Fibroblast of the aortic adventitia (primary cell): ENCODE measurements at regions not wholly inside any gene's neighbourhood (a gene's known extent, or its start where the extent isn't known, plus 50 kb on each side); places are given as distances from the start of the nearest gene placed in this dataset.

Experiments
- DNase-seq: peaks from one replicate; pipeline ENCODE4 v3.0.0-alpha.2; 2010; ENCODE audit warnings: low read depth
- H3K4me3 ChIP-seq: 2 replicates; pipeline ENCODE4 v1.5.1; 2011; ENCODE audit warnings: low read depth, mild to moderate bottlenecking, control low read depth, low read length, moderate library complexity
- CTCF ChIP-seq: IDR thresholded peaks from 2 replicates; pipeline ENCODE4 v1.5.1; 2011; ENCODE audit warnings: mild to moderate bottlenecking, low read length, control low read depth, inconsistent platforms; ENCODE audit not compliant: insufficient read depth

DNA sequence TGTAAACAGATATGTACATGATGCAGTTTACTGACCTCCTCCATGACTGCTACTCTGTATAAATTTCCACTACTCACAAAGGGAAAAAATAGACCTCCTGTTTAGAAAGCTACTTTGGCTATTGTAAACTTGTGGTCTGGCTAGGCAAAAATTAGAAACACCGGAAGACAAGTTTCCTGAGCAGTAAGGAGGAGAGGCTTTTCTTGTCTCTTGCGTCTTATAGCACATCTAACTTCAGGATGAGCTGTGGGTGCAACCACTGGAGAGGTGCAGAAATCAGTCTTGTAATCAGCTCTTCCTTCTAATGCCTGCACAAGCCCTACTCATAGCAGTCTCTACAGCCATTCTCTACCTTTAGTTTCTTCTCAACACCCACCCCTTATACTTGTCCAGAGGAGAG is 296.5 kb upstream of the SLC35B3 start:
- DNase-seq, result no peak
- H3K4me3 ChIP-seq, result no peak overlapping the region
- no peak for TF ChIP-seq CTCF

DNA sequence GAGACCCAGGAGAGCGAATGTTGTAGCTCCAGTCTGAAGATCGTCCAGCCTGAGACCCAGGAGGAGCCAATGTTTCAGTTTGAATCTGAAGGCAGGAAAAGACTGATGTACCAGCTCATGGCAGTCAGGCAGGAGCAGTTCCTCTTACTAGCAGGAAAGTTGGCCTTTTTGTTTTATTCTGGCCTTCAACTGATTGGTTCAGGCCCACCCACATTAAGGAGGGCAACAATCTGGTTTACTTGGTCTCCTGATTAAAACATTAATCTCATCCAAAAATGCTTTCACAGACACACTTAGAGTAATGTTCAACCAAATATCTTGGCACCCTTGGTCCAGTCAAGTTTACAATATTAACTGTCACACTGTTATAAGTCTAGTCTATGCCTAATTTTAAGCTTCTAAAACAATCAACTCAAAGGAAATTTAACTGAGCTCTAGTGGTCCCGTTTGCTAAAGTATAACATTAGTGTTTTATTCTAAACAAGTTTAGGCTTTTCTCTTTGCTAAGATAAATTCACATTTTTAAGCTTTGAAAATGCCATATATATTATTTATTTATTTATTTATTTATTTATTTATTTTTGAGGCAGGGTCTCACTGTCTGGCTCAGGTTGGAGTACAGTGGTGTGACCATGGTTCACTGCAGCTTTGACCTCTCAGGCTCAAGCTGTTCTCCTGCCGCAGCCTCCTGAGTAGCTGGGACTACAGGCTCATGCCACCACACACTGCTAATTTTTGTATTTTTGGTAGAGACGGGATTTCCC is 275.5 kb upstream of the SLC35B3 start:
- TF ChIP-seq CTCF, result no peak
- no peak for DNase-seq

DNA sequence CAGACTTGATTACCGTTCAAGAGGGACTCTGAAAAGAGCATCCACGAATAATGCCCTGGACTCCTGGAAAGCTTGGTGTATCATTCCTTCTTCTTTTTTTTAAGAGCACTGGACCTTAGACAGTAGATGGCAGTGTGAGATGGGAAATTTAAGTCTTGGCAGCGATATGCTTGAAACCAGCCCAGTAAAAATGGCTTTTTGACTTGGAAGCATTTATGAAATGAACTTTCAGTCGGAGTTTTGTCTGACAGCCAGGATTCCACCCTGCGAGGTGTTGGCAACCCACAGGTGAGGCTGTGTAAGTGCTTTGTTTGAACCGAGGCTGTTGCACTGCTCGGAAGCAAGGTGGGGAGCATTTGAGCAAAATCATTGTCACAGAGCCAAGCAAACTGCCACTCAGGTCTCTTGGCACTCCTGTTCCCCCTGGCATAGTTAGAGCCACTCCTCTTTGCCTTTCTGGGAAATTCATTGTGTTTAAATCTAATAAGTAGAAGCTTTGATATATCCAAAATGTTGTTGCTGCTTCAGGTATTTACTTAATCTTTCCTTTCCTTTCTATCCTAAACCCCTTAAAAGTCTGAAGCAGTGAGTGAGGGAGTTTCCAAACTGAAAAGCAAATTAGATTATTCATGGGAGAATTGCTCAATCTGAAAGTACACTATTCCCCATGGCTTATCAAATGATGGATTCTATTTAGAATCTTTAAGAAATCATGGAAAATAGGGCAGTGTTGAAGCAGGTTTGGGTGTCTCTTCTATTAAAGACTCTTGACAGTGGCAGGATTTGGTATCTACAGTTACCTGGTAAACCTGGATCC is 272.8 kb upstream of the SLC35B3 start:
- no peak for TF ChIP-seq CTCF
- no peak for DNase-seq
- no peak overlapping the region for H3K4me3 ChIP-seq

More for the DNA sequence above, 275.5 kb upstream of the SLC35B3 start:
- no peak overlapping the region for H3K4me3 ChIP-seq

GRCh38 chr6:8707369-8707768 is 272.0 kb upstream of the SLC35B3 start:
- no peak for DNase-seq
- no peak for TF ChIP-seq CTCF
- no peak overlapping the region for H3K4me3 ChIP-seq

- H3K4me3 ChIP-seq, result no peak overlapping the region
- no peak for TF ChIP-seq CTCF
- no peak for DNase-seq
Measured at GRCh38 chr6:8705435-8706020, 270.2 kb upstream of the SLC35B3 start.

DNA sequence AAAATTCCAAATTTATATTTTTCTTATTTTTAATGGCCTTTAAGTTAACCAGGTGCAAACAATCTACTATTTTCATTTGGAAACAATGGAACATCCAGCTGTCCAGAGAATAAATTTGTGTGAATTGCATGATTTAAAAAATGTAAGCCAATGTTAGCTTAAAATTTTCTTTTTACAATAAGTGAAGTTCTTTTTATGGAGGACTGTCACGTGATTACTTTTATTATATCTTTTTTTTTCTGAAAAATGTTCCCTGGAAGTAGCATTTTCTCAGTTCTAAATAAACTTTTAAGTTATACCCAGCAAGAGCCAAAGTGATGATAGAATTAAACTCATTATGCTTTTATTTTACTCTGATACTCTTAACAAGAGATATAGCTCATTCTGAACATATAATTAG is 267.7 kb upstream of the SLC35B3 start:
- no peak for TF ChIP-seq CTCF
- H3K4me3 ChIP-seq, result no peak overlapping the region
- no peak for DNase-seq
